ENCODE measurements at regions not wholly inside any gene's neighbourhood (a gene's known extent, or its start where the extent isn't known, plus 50 kb on each side); places are given as distances from the start of the nearest gene placed in this dataset.
"Not testable (repeated sequence)": the region's sequence is repeated elsewhere in the genome, so short reads cannot be mapped to it uniquely, and the experiment has no call there.

- intact Hi-C loops (cut with DNase I) = no loop called here
- DNase-seq = no peak
Observed at GRCh38 chr5:144703776-144704175, 533.1 kb downstream of the KCTD16 start.

GRCh38 chr5:144698484-144698883, 527.8 kb downstream of the KCTD16 start:
- no peak for DNase-seq
- intact Hi-C loops (cut with DNase I) = no loop called here

- DNase-seq = no peak
- intact Hi-C loops (cut with DNase I) = no loop called here
Observed at GRCh38 chr5:144697847-144698262, 527.2 kb downstream of the KCTD16 start.

GRCh38 chr5:144691936-144692335, 521.3 kb downstream of the KCTD16 start:
- no peak for DNase-seq
- intact Hi-C loops (cut with DNase I) = no loop called here

- intact Hi-C loops (cut with DNase I) = no loop called here
- DNase-seq = no peak
Observed at GRCh38 chr5:144684899-144685298, 514.2 kb downstream of the KCTD16 start.

GRCh38 chr5:144680711-144681110, 510.0 kb downstream of the KCTD16 start:
- intact Hi-C loops (cut with DNase I) = no loop called here
- no peak for DNase-seq

- no peak for DNase-seq
- intact Hi-C loops (cut with DNase I) = no loop called here
Observed at GRCh38 chr5:144671066-144671465, 500.4 kb downstream of the KCTD16 start.

GRCh38 chr5:144659634-144660227, 489.1 kb downstream of the KCTD16 start:
- DNase-seq = no peak
- intact Hi-C loops (cut with DNase I) = no loop called here

GRCh38 chr5:144644317-144644716, 473.6 kb downstream of the KCTD16 start:
- intact Hi-C loops (cut with DNase I) = no loop called here
- DNase-seq = no peak

GRCh38 chr5:144638787-144639186, 468.1 kb downstream of the KCTD16 start:
- DNase-seq = no peak
- intact Hi-C loops (cut with DNase I) = no loop called here

- no peak for DNase-seq
- intact Hi-C loops (cut with DNase I) = no loop called here
Observed at GRCh38 chr5:144634138-144634537, 463.5 kb downstream of the KCTD16 start.

- intact Hi-C loops (cut with DNase I) = no loop called here
- DNase-seq = peak in 39 of 42 donors; percentile 1 to 74 (median 28)
Observed at GRCh38 chr5:144598451-144599068, 427.9 kb downstream of the KCTD16 start.

- no peak for DNase-seq
- intact Hi-C loops (cut with DNase I) = no loop called here
Observed at GRCh38 chr5:144596517-144596916, 425.8 kb downstream of the KCTD16 start.

GRCh38 chr5:144594919-144595318, 424.2 kb downstream of the KCTD16 start:
- intact Hi-C loops (cut with DNase I) = no loop called here

GRCh38 chr5:144594234-144594633, 423.6 kb downstream of the KCTD16 start:
- intact Hi-C loops (cut with DNase I); DNase-seq: not testable (repeated sequence)

More at GRCh38 chr5:144594919-144595318, 424.2 kb downstream of the KCTD16 start:
- DNase-seq = no peak

- intact Hi-C loops (cut with DNase I) = no loop called here
- no peak for DNase-seq
Observed at GRCh38 chr5:144585681-144586080, 415.0 kb downstream of the KCTD16 start.

- intact Hi-C loops (cut with DNase I) = no loop called here
- DNase-seq = no peak
Observed at GRCh38 chr5:144583541-144584449, 413.1 kb downstream of the KCTD16 start.

GRCh38 chr5:144582066-144582465, 411.4 kb downstream of the KCTD16 start:
- intact Hi-C loops (cut with DNase I) = no loop called here
- no peak for DNase-seq

- DNase-seq = no peak
- intact Hi-C loops (cut with DNase I) = no loop called here
Observed at GRCh38 chr5:144581044-144581443, 410.4 kb downstream of the KCTD16 start.

GRCh38 chr5:144577676-144578075, 407.0 kb downstream of the KCTD16 start:
- no peak for DNase-seq
- intact Hi-C loops (cut with DNase I) = no loop called here
